H4 (cell line): ENCODE measurements at regions not wholly inside any gene's neighbourhood (a gene's known extent, or its start where the extent isn't known, plus 50 kb on each side); places are given as distances from the start of the nearest gene placed in this dataset.
"Not testable (repeated sequence)": the region's sequence is repeated elsewhere in the genome, so short reads cannot be mapped to it uniquely, and the experiment has no call there.

ENCODE experiments used
- DNase-seq: peaks from one replicate; pipeline ENCODE4 v3.0.0-alpha.2; 2015; ENCODE audit warnings: low spot score

GRCh38 chr6:11409371-11409770 is 128.2 kb upstream of the TMEM170B start:
- DNase-seq, result no peak

- DNase-seq, result no peak
These were observed 130.1 kb upstream of the TMEM170B start for GRCh38 chr6:11407414-11407813.

GRCh38 chr6:11404838-11405237 is 132.7 kb upstream of the TMEM170B start:
- DNase-seq, result no peak

GRCh38 chr6:11404081-11404480 is 133.5 kb upstream of the TMEM170B start:
- no peak for DNase-seq

- DNase-seq, result no peak
These were observed 134.4 kb upstream of the TMEM170B start for GRCh38 chr6:11403035-11403601.

GRCh38 chr6:11402581-11402980 is 135.0 kb upstream of the TMEM170B start:
- not testable (repeated sequence) for DNase-seq

GRCh38 chr6:11401954-11402353 is 135.6 kb upstream of the TMEM170B start:
- DNase-seq, result not testable (repeated sequence)

GRCh38 chr6:11398451-11399326 is 138.9 kb upstream of the TMEM170B start:
- no peak for DNase-seq

- DNase-seq, result no peak
These were observed 139.7 kb upstream of the TMEM170B start for GRCh38 chr6:11397622-11398450.

- no peak for DNase-seq
These were observed 140.7 kb upstream of the TMEM170B start for GRCh38 chr6:11396860-11397259.

- DNase-seq, result peak; percentile 75
These were observed 143.6 kb upstream of the TMEM170B start for GRCh38 chr6:11393713-11394627.

- DNase-seq, result no peak
These were observed 144.6 kb upstream of the TMEM170B start for GRCh38 chr6:11392778-11393507.

GRCh38 chr6:11391934-11392777 is 145.4 kb upstream of the TMEM170B start:
- DNase-seq, result no peak

- DNase-seq, result no peak
These were observed 147.6 kb upstream of the TMEM170B start for GRCh38 chr6:11389977-11390376.

GRCh38 chr6:11388983-11389944 is 148.3 kb upstream of the TMEM170B start:
- DNase-seq, result no peak

GRCh38 chr6:11387707-11388430 is 149.7 kb upstream of the TMEM170B start:
- DNase-seq, result no peak

- DNase-seq, result no peak
These were observed 150.8 kb upstream of the TMEM170B start for GRCh38 chr6:11386726-11387125.

GRCh38 chr6:11386323-11386722 is 151.2 kb upstream of the TMEM170B start:
- no peak for DNase-seq
